HuH-7.5 (cell line): ENCODE measurements at regions not wholly inside any gene's neighbourhood (a gene's known extent, or its start where the extent isn't known, plus 50 kb on each side); places are given as distances from the start of the nearest gene placed in this dataset.

Experiments
- DNase-seq: peaks from one replicate; pipeline ENCODE4 v3.0.0; 2011; ENCODE audit warnings: low spot score

DNA sequence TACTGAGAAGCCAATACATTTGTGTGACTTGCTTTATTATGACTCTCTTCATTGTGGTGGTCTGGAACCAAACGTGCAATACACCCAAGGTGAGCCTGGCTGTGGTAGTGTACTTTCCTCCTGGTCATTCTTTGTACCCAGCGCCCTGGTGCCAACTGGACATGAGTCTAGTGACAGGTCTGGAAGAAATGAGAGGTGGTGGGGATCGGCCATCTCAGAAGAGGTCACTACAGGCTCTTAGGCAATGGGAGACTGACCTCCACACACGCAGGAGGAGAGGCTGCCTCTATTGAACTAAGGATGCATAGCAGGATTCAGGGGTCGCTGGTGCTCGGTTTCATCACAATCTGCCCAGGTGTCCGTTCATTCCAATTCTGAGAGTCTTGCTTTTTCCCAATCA is 56.4 kb upstream of the RTL6 start:
- no peak for DNase-seq

DNA sequence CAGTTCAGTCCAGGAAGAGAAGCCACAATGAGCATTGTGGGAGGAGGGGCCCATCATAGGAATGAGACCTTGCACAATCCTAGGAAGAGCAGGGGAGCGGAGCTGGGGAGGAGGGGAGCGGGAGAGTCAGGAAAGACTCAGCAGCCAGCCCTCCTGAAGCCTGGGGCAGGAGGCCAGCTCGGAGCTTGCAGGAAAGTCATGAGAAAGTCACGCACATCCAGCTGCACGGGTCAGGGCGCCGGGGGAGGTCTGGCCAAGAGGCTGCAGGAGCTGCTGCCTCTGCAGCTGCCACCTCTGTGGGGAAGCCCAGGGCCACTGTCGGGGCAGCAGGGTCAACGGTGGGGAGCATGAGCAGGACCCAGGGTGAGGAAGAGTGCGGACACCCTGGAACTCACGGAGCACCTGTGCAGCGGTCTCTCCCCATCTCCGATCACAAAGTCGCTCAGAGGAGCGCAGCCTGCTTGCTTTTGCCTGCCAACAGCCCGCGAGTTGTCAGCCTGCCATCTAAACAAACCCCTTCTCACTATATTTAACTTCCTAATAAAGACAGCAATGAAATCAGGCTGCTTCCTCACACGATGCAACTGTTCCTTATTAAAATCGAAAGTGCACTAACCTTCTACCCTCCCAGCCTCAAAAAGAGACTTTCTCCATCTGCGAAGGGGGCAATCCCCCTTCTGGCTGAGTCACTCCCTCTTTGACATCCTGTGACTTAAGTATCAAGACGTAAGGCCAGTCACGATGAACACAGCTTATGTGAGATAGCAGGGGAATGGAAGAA is 52.9 kb upstream of the RTL6 start:
- no peak for DNase-seq

DNA sequence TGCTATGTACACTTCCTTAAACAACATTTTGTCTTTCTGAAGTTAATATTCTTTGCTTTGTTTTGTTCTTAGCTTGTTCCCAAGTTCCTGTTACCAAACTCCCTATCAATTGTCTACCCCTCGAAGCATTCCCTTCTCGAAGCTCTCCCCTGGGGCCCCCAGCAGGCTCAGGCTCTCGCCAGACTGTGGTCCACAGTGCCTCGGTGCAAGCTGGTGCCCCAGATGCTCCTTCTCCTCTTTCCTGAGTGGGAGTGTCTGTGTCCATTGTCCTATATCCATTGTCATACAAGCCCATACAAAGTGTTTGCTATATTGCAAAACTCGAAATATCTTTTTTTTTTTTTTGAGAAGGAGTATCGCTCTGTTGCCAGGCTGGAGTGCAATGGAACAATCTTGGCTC is 51.7 kb upstream of the RTL6 start:
- no peak for DNase-seq

- DNase-seq, result no peak
These were observed 50.9 kb upstream of the RTL6 start for GRCh38 chr22:44548981-44549380.
